ENCODE measurements at regions not wholly inside any gene's neighbourhood (a gene's known extent, or its start where the extent isn't known, plus 50 kb on each side); places are given as distances from the start of the nearest gene placed in this dataset.

- no TSS peak for BruUV-seq (replicated peaks)
- Mint-ChIP-seq H3K4me3 (ENCODE audit: low read depth, unreplicated experiment) (no peak overlapping the region), H3K27me3 (ENCODE audit: unreplicated experiment) (peaks cover 27% of the 10 kb centered on the region), H3K4me1 (ENCODE audit: low read depth, unreplicated experiment) (no peaks in the 10 kb centered on the region), H3K9me3 (ENCODE audit: low read depth, unreplicated experiment) (peaks cover 6% of the 10 kb centered on the region), H3K27ac (ENCODE audit: unreplicated experiment) (no peak overlapping the region), H3K36me3 (ENCODE audit: insufficient read depth, unreplicated experiment) (no peaks in the 10 kb centered on the region)
- TF ChIP-seq CTCF (IDR thresholded peaks at IDR 0.05; ENCODE audit: unreplicated experiment) = no peak
- CTCF ChIA-PET = no interaction called here
- intact Hi-C loops (cut with micrococcal nuclease; ENCODE audit: unreplicated experiment) = no loop called here
- DNase-seq = no peak
These were observed 950.4 kb upstream of the EEF2KMT start for GRCh38 chr16:6048017-6048416.

GRCh38 chr16:6047325-6047724 is 949.7 kb upstream of the EEF2KMT start:
- no peak for DNase-seq
- CTCF ChIA-PET = no interaction called here
- H3K9me3 Mint-ChIP-seq (ENCODE audit: low read depth, unreplicated experiment) = peaks cover 5% of the 10 kb centered on the region
- no peaks in the 10 kb centered on the region for H3K4me1 Mint-ChIP-seq (ENCODE audit: low read depth, unreplicated experiment)
- H3K4me3 Mint-ChIP-seq (ENCODE audit: low read depth, unreplicated experiment) = no peak overlapping the region
- intact Hi-C loops (cut with micrococcal nuclease; ENCODE audit: unreplicated experiment) = no loop called here
- BruUV-seq (replicated peaks) = no TSS peak
- no peaks in the 10 kb centered on the region for H3K36me3 Mint-ChIP-seq (ENCODE audit: insufficient read depth, unreplicated experiment)
- no peak overlapping the region for H3K27ac Mint-ChIP-seq (ENCODE audit: unreplicated experiment)
- peaks cover 34% of the 10 kb centered on the region for H3K27me3 Mint-ChIP-seq (ENCODE audit: unreplicated experiment)
- TF ChIP-seq CTCF (IDR thresholded peaks at IDR 0.05; ENCODE audit: unreplicated experiment) = no peak

GRCh38 chr16:6038941-6039645 is 941.5 kb upstream of the EEF2KMT start:
- no TSS peak for BruUV-seq (replicated peaks)
- no peaks in the 10 kb centered on the region for H3K4me1 Mint-ChIP-seq (ENCODE audit: low read depth, unreplicated experiment)
- H3K9me3 Mint-ChIP-seq (ENCODE audit: low read depth, unreplicated experiment) = no peaks in the 10 kb centered on the region
- H3K27ac Mint-ChIP-seq (ENCODE audit: unreplicated experiment) = no peak overlapping the region
- H3K36me3 Mint-ChIP-seq (ENCODE audit: insufficient read depth, unreplicated experiment) = no peaks in the 10 kb centered on the region
- H3K4me3 Mint-ChIP-seq (ENCODE audit: low read depth, unreplicated experiment) = no peak overlapping the region
- TF ChIP-seq CTCF (IDR thresholded peaks at IDR 0.05; ENCODE audit: unreplicated experiment) = no peak
- intact Hi-C loops (cut with micrococcal nuclease; ENCODE audit: unreplicated experiment) = no loop called here
- no peak for DNase-seq
- CTCF ChIA-PET = interaction anchor here (0.7 kb wide), 1 partner anchor 354 kb away, joined by 3 read pairs; no protein-coding TSS in a partner anchor
- peaks cover 29% of the 10 kb centered on the region for H3K27me3 Mint-ChIP-seq (ENCODE audit: unreplicated experiment)

GRCh38 chr16:6035161-6035560 is 937.6 kb upstream of the EEF2KMT start:
- CTCF ChIA-PET = no interaction called here
- H3K9me3 Mint-ChIP-seq (ENCODE audit: low read depth, unreplicated experiment) = peaks cover 2% of the 10 kb centered on the region
- H3K4me3 Mint-ChIP-seq (ENCODE audit: low read depth, unreplicated experiment) = no peak overlapping the region
- intact Hi-C loops (cut with micrococcal nuclease; ENCODE audit: unreplicated experiment) = no loop called here
- H3K36me3 Mint-ChIP-seq (ENCODE audit: insufficient read depth, unreplicated experiment) = no peaks in the 10 kb centered on the region
- peaks cover 26% of the 10 kb centered on the region for H3K27me3 Mint-ChIP-seq (ENCODE audit: unreplicated experiment)
- no peak for TF ChIP-seq CTCF (IDR thresholded peaks at IDR 0.05; ENCODE audit: unreplicated experiment)
- H3K27ac Mint-ChIP-seq (ENCODE audit: unreplicated experiment) = no peak overlapping the region
- no peak for DNase-seq
- no peaks in the 10 kb centered on the region for H3K4me1 Mint-ChIP-seq (ENCODE audit: low read depth, unreplicated experiment)
- no TSS peak for BruUV-seq (replicated peaks)

Data from Calu3 (cell line).